IMR-90 (cell line): ENCODE measurements at regions not wholly inside any gene's neighbourhood (a gene's known extent, or its start where the extent isn't known, plus 50 kb on each side); places are given as distances from the start of the nearest gene placed in this dataset.

Source experiments
- ATAC-seq: fragments of 200-7000 bp; cut with Tn5 transposase; 2 replicates; pipeline ENCODE4 v1.9.1; 2020; ENCODE audit warnings: low read depth, mild to moderate bottlenecking, moderate library complexity
- BruUV-seq: library from RNA; stranded (reverse); fragments of 400-500 nt; replicated peaks from 2 replicates; lab custom pipeline; 2021; lab: Mats Ljungman, UMichigan
- CTCF ChIA-PET: fragments of 300-600 bp; formaldehyde crosslinking; extraction: SDS; loops from one replicate; lab custom pipeline; 2021; ENCODE audit warnings: antibody characterized with exemption; lab: Yijun Ruan, JAX
- POLR2A ChIA-PET: fragments of 300-600 bp; sonication (Branson Sonifier 250); formaldehyde crosslinking; loops from one replicate; lab custom pipeline; 2022; ENCODE audit warnings: antibody characterized with exemption; ENCODE audit not compliant: unreplicated experiment; lab: Charles Lee
- DNase-seq: peaks from one replicate; pipeline ENCODE4 v3.0.0; 2013
- H2AFZ ChIP-seq: replicated peaks from 2 replicates; pipeline ENCODE3; 2013; ENCODE audit warnings: low read length, mild to moderate bottlenecking; ENCODE audit not compliant: poor library complexity
- H2AK5ac ChIP-seq: 2 replicates; pipeline ENCODE4 v1.6.1; 2013; ENCODE audit warnings: low read depth, low read length, inconsistent platforms
- H2AK9ac ChIP-seq: replicated peaks from 2 replicates; pipeline ENCODE3; 2013; ENCODE audit warnings: mild to moderate bottlenecking, low read depth, low read length, moderate library complexity; ENCODE audit not compliant: poor library complexity
- H2BK120ac ChIP-seq: 2 replicates; pipeline ENCODE4 v1.6.1; 2013; ENCODE audit warnings: low read depth, low read length, inconsistent platforms
- H2BK15ac ChIP-seq: 3 replicates; pipeline ENCODE4 v1.6.1; 2013; ENCODE audit warnings: low read depth, low read length, inconsistent platforms
- H2BK20ac ChIP-seq: 2 replicates; pipeline ENCODE4 v1.6.1; 2013; ENCODE audit warnings: low read depth, mild to moderate bottlenecking, inconsistent platforms, low read length, moderate library complexity
- H2BK5ac ChIP-seq: 2 replicates; pipeline ENCODE4 v1.6.1; 2013; ENCODE audit warnings: mild to moderate bottlenecking, low read depth, low read length, inconsistent platforms; ENCODE audit not compliant: poor library complexity, severe bottlenecking
- H3K14ac ChIP-seq: replicated peaks from 2 replicates; pipeline ENCODE4 v1.6.1; 2013; ENCODE audit warnings: low read depth, low read length, inconsistent platforms
- H3K18ac ChIP-seq: 2 replicates; pipeline ENCODE4 v1.6.1; 2013; ENCODE audit warnings: low read depth, low read length, control low read depth
- H3K23ac ChIP-seq: 2 replicates; pipeline ENCODE4 v1.6.1; 2013; ENCODE audit warnings: low read depth, low read length, inconsistent platforms
- H3K27ac ChIP-seq: 2 replicates; pipeline ENCODE4 v1.5.1; 2013; ENCODE audit warnings: mild to moderate bottlenecking, control low read depth, low read length; ENCODE audit not compliant: insufficient read depth
- H3K27me3 ChIP-seq: 2 replicates; pipeline ENCODE4 v1.6.1; 2013; ENCODE audit warnings: low read length; ENCODE audit not compliant: control insufficient read depth, insufficient read depth
- H3K36me3 ChIP-seq: 2 replicates; pipeline ENCODE4 v1.6.1; 2013; ENCODE audit warnings: low read length, mixed read lengths; ENCODE audit not compliant: control insufficient read depth, insufficient read depth
- H3K4ac ChIP-seq: 2 replicates; pipeline ENCODE4 v1.6.1; 2013; ENCODE audit warnings: low read depth, low read length, inconsistent platforms
- H3K4me1 ChIP-seq: 2 replicates; pipeline ENCODE4 v1.6.1; 2013; ENCODE audit warnings: low read length, mixed read lengths; ENCODE audit not compliant: control insufficient read depth, insufficient read depth
- H3K4me2 ChIP-seq: 2 replicates; pipeline ENCODE4 v1.6.1; 2013; ENCODE audit warnings: low read depth, mild to moderate bottlenecking, control low read depth, low read length, moderate library complexity
- H3K4me3 ChIP-seq: 2 replicates; pipeline ENCODE4 v1.5.1; 2013; ENCODE audit warnings: low read depth, mild to moderate bottlenecking, control low read depth, low read length, moderate library complexity; ENCODE audit not compliant: insufficient read depth
- H3K56ac ChIP-seq: 2 replicates; pipeline ENCODE4 v1.6.1; 2013; ENCODE audit warnings: low read length, inconsistent platforms; ENCODE audit not compliant: insufficient read depth; ENCODE audit errors: extremely low read depth
- H3K79me1 ChIP-seq, 2 experiments: 2 replicates each; pipeline ENCODE4 v1.6.1; 2013; ENCODE audit warnings: low read length in 2 of 2, inconsistent platforms in 1 of 2, low read depth in 1 of 2
- H3K9ac ChIP-seq: 2 replicates; pipeline ENCODE4 v1.6.1; 2013; ENCODE audit warnings: low read depth, low read length, control low read depth
- H3K9me1 ChIP-seq: 2 replicates; pipeline ENCODE4 v1.6.1; 2013; ENCODE audit warnings: low read length, inconsistent platforms; ENCODE audit not compliant: insufficient read depth
- H3K9me3 ChIP-seq: 2 replicates; pipeline ENCODE4 v1.6.1; 2013; ENCODE audit warnings: low read length; ENCODE audit not compliant: control insufficient read depth, insufficient read depth
- H4K20me1 ChIP-seq: 2 replicates; pipeline ENCODE4 v1.6.1; 2013; ENCODE audit warnings: low read length, inconsistent platforms; ENCODE audit not compliant: insufficient read depth
- H4K5ac ChIP-seq: 2 replicates; pipeline ENCODE4 v1.6.1; 2013; ENCODE audit warnings: mild to moderate bottlenecking, low read depth, low read length, control low read depth
- H4K8ac ChIP-seq, 2 experiments: 2 replicates each; pipeline ENCODE4 v1.6.1; 2013; ENCODE audit warnings: low read depth in 2 of 2, low read length in 2 of 2, control low read depth in 1 of 2, inconsistent platforms in 1 of 2
- H4K91ac ChIP-seq: 2 replicates; pipeline ENCODE4 v1.6.1; 2013; ENCODE audit warnings: low read depth, low read length, inconsistent platforms; ENCODE audit not compliant: insufficient read depth
- FOS ChIP-seq: fragments of 150-350 bp; IDR thresholded peaks from 2 replicates; pipeline ENCODE4 v1.6.1; 2016; ENCODE audit warnings: low read depth, low read length
- MAFK ChIP-seq: IDR thresholded peaks from 2 replicates; pipeline ENCODE4 v1.6.1; 2012; ENCODE audit warnings: low read depth, low read length, improper control_type of control experiment
- NFE2L2 ChIP-seq: fragments of 150-350 bp; IDR thresholded peaks from 2 replicates; pipeline ENCODE4 v1.6.1; 2016; ENCODE audit warnings: low read depth, mild to moderate bottlenecking, low read length
- WGBS, 2 experiments: methylation state at CpG; one replicate each; pipeline versions ENCODE4 v1.1.5 to v1.1.7; 2013; ENCODE audit warnings: missing lambda C conversion rate in 2 of 2; ENCODE audit not compliant: insufficient read length in 1 of 2; ENCODE audit errors: extremely low coverage in 2 of 2; 5-methylcytosine and 5-hydroxymethylcytosine counted together
- dilution Hi-C: fragments of 300-500 bp; cut with HindIII; formaldehyde crosslinking; loops from one replicate; pipeline ENCODE4 v1.14.3; 2018; ENCODE audit warnings: low sequenced_read_pairs; ENCODE audit not compliant: unreplicated experiment
- in situ Hi-C: fragments of 300-500 bp; cut with MboI; formaldehyde crosslinking; loops from 3 replicates; pipeline ENCODE4 v1.14.3; 2019; ENCODE audit warnings: low sequenced_read_pairs, inconsistent platforms, mixed read lengths
- intact Hi-C: fragments of 100-400 bp; cut with micrococcal nuclease; formaldehyde crosslinking; loops from 2 replicates; pipeline ENCODE4 v1.10.0; 2022
- TF ChIP-seq, protein P1 (sequence below): fragments of 150-350 bp; IDR thresholded peaks from 2 replicates; pipeline ENCODE4 v1.6.1; 2016; ENCODE audit warnings: low read depth, mild to moderate bottlenecking, low read length, moderate library complexity, borderline replicate concordance
- TF ChIP-seq, protein P2 (sequence below): conservative IDR thresholded peaks from 2 replicates; pipeline ENCODE4 v1.5.1; 2012; ENCODE audit warnings: mild to moderate bottlenecking, low read depth, low read length, improper control_type of control experiment
- TF ChIP-seq, protein P3 (sequence below): fragments of 150-350 bp; IDR thresholded peaks from 2 replicates; pipeline ENCODE4 v1.6.1; 2017; ENCODE audit warnings: mild to moderate bottlenecking, antibody characterized with exemption, low read length, low read depth

DNA sequence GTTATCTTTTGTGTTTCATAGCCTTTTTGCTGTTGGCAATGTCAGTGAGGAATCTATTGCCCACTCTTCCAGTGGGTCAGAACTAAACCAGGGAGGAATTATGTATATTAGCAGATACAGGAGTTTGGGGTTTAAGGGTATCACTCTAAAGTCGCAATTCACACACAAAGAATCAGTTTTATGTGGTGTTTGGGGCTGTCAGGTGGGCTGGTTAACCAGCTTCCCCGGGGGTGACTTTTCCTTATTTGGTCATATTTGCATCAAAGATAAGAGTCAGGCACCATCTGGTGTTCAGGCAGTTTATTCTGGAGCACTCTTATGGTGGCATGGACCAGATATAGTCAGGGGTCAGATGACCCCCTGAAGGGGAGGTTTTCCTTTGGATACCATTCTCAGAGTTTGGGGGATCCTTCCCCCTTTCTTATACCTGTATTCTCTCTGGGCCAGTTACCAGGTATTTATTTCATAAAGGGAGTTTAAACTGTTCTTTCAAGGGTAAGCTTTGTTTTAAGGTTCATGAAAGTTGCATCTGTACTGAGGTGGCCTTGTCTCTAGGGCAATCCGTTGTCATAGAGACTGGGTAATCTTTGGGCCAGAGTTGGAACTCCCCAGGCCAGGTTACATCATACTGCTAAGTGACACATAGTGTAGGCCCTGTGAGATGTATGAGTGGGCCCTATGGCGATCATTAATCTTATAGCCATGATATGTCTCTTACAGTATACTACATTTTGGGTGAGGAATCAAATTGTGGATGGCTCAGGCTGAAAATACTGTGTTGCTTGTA is 148.2 kb downstream of the RWDD3 start:
- H3K4me1 ChIP-seq, result no peaks in the 10 kb centered on the region
- no peak overlapping the region for H2BK15ac ChIP-seq
- no peak overlapping the region for H2AK5ac ChIP-seq
- no peak overlapping the region for H3K18ac ChIP-seq
- no peak overlapping the region for H2BK5ac ChIP-seq
- H3K9ac ChIP-seq, result no peak overlapping the region
- no peaks in the 10 kb centered on the region for H3K9me1 ChIP-seq
- no peak overlapping the region for H3K4me2 ChIP-seq
- H3K56ac ChIP-seq, result no peak overlapping the region
- ATAC-seq (no peak), DNase-seq (no peak)
- H4K91ac ChIP-seq, result no peak overlapping the region
- H3K79me1 ChIP-seq, result no peaks in the 10 kb centered on the region
- no peaks in the 10 kb centered on the region for H3K36me3 ChIP-seq
- POLR2A ChIA-PET, result no interaction called here
- no TSS peak for BruUV-seq
- H2BK120ac ChIP-seq, result no peak overlapping the region
- CTCF ChIA-PET, result no interaction called here
- no peak overlapping the region for H2AK9ac ChIP-seq
- H3K4ac ChIP-seq, result no peak overlapping the region
- H3K27ac ChIP-seq, result no peak overlapping the region
- in situ Hi-C loops (no loop called here), intact Hi-C loops (no loop called here), dilution Hi-C loops (no loop called here)
- H4K8ac ChIP-seq, result no peak overlapping the region
- no peaks in the 10 kb centered on the region for H3K9me3 ChIP-seq
- TF ChIP-seq, protein P1, sequence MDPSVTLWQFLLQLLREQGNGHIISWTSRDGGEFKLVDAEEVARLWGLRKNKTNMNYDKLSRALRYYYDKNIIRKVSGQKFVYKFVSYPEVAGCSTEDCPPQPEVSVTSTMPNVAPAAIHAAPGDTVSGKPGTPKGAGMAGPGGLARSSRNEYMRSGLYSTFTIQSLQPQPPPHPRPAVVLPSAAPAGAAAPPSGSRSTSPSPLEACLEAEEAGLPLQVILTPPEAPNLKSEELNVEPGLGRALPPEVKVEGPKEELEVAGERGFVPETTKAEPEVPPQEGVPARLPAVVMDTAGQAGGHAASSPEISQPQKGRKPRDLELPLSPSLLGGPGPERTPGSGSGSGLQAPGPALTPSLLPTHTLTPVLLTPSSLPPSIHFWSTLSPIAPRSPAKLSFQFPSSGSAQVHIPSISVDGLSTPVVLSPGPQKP, result no peak
- TF ChIP-seq, protein P2, sequence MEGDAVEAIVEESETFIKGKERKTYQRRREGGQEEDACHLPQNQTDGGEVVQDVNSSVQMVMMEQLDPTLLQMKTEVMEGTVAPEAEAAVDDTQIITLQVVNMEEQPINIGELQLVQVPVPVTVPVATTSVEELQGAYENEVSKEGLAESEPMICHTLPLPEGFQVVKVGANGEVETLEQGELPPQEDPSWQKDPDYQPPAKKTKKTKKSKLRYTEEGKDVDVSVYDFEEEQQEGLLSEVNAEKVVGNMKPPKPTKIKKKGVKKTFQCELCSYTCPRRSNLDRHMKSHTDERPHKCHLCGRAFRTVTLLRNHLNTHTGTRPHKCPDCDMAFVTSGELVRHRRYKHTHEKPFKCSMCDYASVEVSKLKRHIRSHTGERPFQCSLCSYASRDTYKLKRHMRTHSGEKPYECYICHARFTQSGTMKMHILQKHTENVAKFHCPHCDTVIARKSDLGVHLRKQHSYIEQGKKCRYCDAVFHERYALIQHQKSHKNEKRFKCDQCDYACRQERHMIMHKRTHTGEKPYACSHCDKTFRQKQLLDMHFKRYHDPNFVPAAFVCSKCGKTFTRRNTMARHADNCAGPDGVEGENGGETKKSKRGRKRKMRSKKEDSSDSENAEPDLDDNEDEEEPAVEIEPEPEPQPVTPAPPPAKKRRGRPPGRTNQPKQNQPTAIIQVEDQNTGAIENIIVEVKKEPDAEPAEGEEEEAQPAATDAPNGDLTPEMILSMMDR, result no peak
- TF ChIP-seq, protein P3, sequence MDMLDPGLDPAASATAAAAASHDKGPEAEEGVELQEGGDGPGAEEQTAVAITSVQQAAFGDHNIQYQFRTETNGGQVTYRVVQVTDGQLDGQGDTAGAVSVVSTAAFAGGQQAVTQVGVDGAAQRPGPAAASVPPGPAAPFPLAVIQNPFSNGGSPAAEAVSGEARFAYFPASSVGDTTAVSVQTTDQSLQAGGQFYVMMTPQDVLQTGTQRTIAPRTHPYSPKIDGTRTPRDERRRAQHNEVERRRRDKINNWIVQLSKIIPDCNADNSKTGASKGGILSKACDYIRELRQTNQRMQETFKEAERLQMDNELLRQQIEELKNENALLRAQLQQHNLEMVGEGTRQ, result no peak
- TF ChIP-seq MAFK (no peak), FOS (no peak), NFE2L2 (no peak)
- no peak overlapping the region for H4K5ac ChIP-seq
- no peak overlapping the region for H3K14ac ChIP-seq
- no peaks in the 10 kb centered on the region for H4K20me1 ChIP-seq
- no peak overlapping the region for H3K4me3 ChIP-seq
- H3K23ac ChIP-seq, result no peak overlapping the region
- no peak overlapping the region for H2BK20ac ChIP-seq
- H3K27me3 ChIP-seq, result no peaks in the 10 kb centered on the region
- no peak overlapping the region for H2AFZ ChIP-seq
- WGBS, 2 experiments, result no CpG with 5 or more reads among the region's 4 CpGs
